ENCODE measurements at regions not wholly inside any gene's neighbourhood (a gene's known extent, or its start where the extent isn't known, plus 50 kb on each side); places are given as distances from the start of the nearest gene placed in this dataset.
"Not testable (repeated sequence)": the region's sequence is repeated elsewhere in the genome, so short reads cannot be mapped to it uniquely, and the experiment has no call there.

- no peak for DNase-seq
Observed at GRCh38 chr5:171724468-171725204, 61.0 kb upstream of the SMIM23 start.

GRCh38 chr5:171725205-171725601 is 60.4 kb upstream of the SMIM23 start:
- DNase-seq = no peak

GRCh38 chr5:171726819-171727218 is 58.8 kb upstream of the SMIM23 start:
- not testable (repeated sequence) for DNase-seq

GRCh38 chr5:171728686-171729085 is 56.9 kb upstream of the SMIM23 start:
- DNase-seq = no peak
